IPS DF 6.9 (cell line): ENCODE measurements at regions not wholly inside any gene's neighbourhood (a gene's known extent, or its start where the extent isn't known, plus 50 kb on each side); places are given as distances from the start of the nearest gene placed in this dataset.
A peak's percentile ranks its signal among the peaks of the same experiment; 100 is the strongest.
"Not testable (repeated sequence)": the region's sequence is repeated elsewhere in the genome, so short reads cannot be mapped to it uniquely, and the experiment has no call there.

Source experiments
- DNase-seq: peaks from one replicate; pipeline ENCODE4 v3.0.0-alpha.2; 2013; ENCODE audit warnings: low read depth, low spot score
- H3K27ac ChIP-seq: one replicate; pipeline ENCODE4 v1.5.1; 2013; ENCODE audit warnings: low read length, control low read depth
- H3K27me3 ChIP-seq: 2 replicates; pipeline ENCODE4 v1.6.1; 2013; ENCODE audit warnings: mild to moderate bottlenecking, low read length; ENCODE audit not compliant: control insufficient read depth, insufficient read depth
- H3K36me3 ChIP-seq: 2 replicates; pipeline ENCODE4 v1.6.1; 2013; ENCODE audit warnings: low read length; ENCODE audit not compliant: control insufficient read depth, insufficient read depth
- H3K4me1 ChIP-seq: 2 replicates; pipeline ENCODE4 v1.6.1; 2013; ENCODE audit warnings: low read length; ENCODE audit not compliant: control insufficient read depth, insufficient read depth
- H3K4me3 ChIP-seq: 2 replicates; pipeline ENCODE4 v1.5.1; 2013; ENCODE audit warnings: mild to moderate bottlenecking, low read length
- H3K9me3 ChIP-seq: 2 replicates; pipeline ENCODE4 v1.6.1; 2013; ENCODE audit warnings: low read length, inconsistent platforms; ENCODE audit not compliant: control insufficient read depth, insufficient read depth
- WGBS: extraction: QIAGEN DNeasy Blood & Tissue Kit; methylation state at CpG from one replicate; pipeline ENCODE4 v1.1.7; 2013; ENCODE audit warnings: mixed read lengths, missing lambda C conversion rate; ENCODE audit not compliant: insufficient read length, insufficient coverage; 5-methylcytosine and 5-hydroxymethylcytosine counted together

DNA sequence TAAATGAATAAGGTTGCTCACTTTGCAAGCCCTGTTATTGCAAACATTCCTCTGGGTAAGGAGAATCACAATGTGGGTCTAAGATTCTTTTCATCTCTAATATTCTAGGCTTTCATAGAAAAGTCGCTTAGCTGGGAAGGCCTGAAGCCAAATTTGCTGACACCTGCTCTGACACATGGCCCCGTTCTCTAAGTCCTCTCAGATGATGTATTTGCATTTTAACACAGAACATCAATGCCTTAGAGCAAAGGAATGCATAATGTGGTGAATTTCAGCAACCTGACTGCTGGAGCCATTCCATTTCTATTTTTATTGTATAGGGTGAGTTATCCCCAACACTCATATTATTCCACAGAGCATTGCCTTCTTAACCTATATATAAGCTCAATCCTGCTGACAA lies 682.1 kb upstream of the NRP1 start:
- H3K9me3 ChIP-seq: no peaks in the 10 kb centered on the region
- no peak for DNase-seq
- H3K4me1 ChIP-seq: no peaks in the 10 kb centered on the region; the same call in 1 of the 2 replicates
- H3K27ac ChIP-seq: no peak overlapping the region
- no peak overlapping the region for H3K4me3 ChIP-seq
- WGBS: no CpG with 5 or more reads among the region's 2 CpGs
- no peaks in the 10 kb centered on the region for H3K27me3 ChIP-seq
- H3K36me3 ChIP-seq: no peaks in the 10 kb centered on the region

DNA sequence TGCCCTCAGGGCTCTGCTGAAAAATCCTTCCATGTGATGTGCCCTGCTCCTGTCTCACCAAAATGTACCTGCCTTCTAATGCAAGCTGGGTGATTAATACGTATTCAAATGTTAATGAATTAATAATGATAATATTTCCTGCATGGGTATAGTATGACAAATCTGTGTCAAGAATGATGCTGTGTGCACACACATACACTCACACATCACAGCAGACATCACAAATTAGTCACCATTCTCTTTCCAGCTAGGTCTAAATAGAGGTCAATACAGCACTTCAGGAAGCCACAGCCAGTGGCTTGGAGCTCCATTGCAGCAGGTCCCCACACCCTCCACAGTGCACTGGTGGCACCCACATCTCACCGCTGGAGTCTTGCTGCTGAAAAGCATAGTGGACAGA lies 681.2 kb upstream of the NRP1 start:
- no CpG with 5 or more reads among the region's 2 CpGs for WGBS
- no peaks in the 10 kb centered on the region for H3K36me3 ChIP-seq
- DNase-seq: no peak

DNA sequence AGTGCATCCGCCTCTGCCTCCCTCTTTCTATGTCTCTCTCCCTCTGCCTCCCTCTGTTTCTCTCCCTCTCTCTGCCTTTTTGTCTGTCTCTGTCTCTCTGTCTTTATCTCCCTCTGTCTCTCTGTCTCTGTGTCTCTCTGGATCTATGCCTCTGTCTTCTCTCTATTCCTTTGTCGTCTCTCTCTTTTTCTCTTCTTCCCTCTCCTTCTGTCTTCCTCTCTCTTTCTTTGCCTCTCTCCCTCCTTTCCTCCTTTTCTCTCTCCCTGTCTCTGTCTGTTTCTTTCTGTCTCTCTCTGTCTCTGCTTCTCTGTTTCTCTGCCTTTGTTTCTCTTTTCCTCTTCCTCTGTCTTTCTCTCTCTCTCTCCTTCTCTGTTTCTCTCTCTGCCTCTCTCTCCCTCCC lies 678.8 kb upstream of the NRP1 start:
- no peak overlapping the region for H3K27ac ChIP-seq
- no peaks in the 10 kb centered on the region for H3K36me3 ChIP-seq
- WGBS: no CpG with 5 or more reads among the region's 2 CpGs
- no peaks in the 10 kb centered on the region for H3K9me3 ChIP-seq
- no peaks in the 10 kb centered on the region; the same call in 1 of the 2 replicates for H3K4me1 ChIP-seq
- DNase-seq: no peak
- no peak overlapping the region for H3K4me3 ChIP-seq
- H3K27me3 ChIP-seq: no peaks in the 10 kb centered on the region

More for the DNA sequence above, 681.2 kb upstream of the NRP1 start:
- Histone ChIP-seq H3K27ac (no peak overlapping the region), H3K4me3 (no peak overlapping the region), H3K27me3 (no peaks in the 10 kb centered on the region), H3K4me1 (no peaks in the 10 kb centered on the region; the same call in 1 of the 2 replicates), H3K9me3 (no peaks in the 10 kb centered on the region)

GRCh38 chr10:34010891-34011290 lies 676.4 kb upstream of the NRP1 start:
- Histone ChIP-seq H3K4me3 (no peak overlapping the region), H3K9me3 (no peaks in the 10 kb centered on the region), H3K27me3 (no peaks in the 10 kb centered on the region), H3K36me3 (no peaks in the 10 kb centered on the region), H3K4me1 (no peaks in the 10 kb centered on the region; the same call in 1 of the 2 replicates), H3K27ac (no peak overlapping the region)
- WGBS: no CpG with 5 or more reads among the region's 2 CpGs
- DNase-seq: no peak

DNA sequence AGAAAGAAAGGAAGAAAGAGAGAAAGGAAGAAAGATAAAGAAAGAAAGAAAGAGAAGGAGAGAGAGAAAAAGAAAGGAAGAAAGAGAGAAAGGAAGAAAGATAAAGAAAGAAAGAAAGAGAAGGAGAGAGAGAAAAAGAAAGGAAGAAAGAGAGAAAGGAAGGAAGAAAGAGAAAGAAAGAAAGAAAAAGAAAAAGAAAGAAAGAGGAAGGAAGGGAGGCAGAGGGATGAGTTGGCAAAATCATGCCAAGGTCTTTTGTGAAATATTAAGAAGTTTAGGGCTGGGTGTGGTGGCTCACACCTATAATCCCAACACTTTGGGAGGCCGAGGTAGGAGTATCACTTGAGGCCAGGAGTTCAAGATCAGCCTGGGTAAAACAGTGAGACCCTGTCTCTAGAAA lies 675.8 kb upstream of the NRP1 start:
- H3K27ac ChIP-seq, DNase-seq, H3K36me3 ChIP-seq, H3K4me3 ChIP-seq, H3K4me1 ChIP-seq, H3K27me3 ChIP-seq, H3K9me3 ChIP-seq: not testable (repeated sequence)
- WGBS: no CpG with 5 or more reads among the region's 1 CpG

GRCh38 chr10:34008656-34009055 lies 674.2 kb upstream of the NRP1 start:
- Histone ChIP-seq H3K27ac (no peak overlapping the region), H3K9me3 (no peaks in the 10 kb centered on the region), H3K27me3 (no peaks in the 10 kb centered on the region), H3K4me1 (no peaks in the 10 kb centered on the region; the same call in 1 of the 2 replicates), H3K4me3 (no peak overlapping the region), H3K36me3 (no peaks in the 10 kb centered on the region)
- peak; percentile 72 for DNase-seq
- WGBS: no CpG with 5 or more reads among the region's 1 CpG

DNA sequence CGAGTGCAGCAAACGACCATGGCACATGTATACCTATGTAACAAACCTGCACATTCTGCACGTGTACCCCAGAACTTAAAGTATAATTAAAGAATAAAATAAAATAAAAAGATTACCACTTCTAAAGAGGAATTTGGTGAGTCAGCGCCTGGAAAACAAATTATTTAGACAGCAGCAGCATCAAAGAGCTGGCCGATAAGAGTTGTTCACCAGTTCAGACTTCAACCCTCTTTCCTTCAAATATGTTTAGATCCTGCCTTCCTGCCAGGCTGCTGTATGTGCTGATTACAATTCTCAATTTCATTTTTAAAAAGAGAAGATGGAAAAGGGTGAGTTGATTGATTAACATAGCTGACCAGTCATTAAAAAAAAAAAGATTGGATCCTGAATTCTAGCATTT lies 672.0 kb upstream of the NRP1 start:
- H3K4me3 ChIP-seq: no peak overlapping the region
- H3K27me3 ChIP-seq: no peaks in the 10 kb centered on the region
- no peaks in the 10 kb centered on the region for H3K36me3 ChIP-seq
- H3K27ac ChIP-seq: no peak overlapping the region
- H3K9me3 ChIP-seq: no peaks in the 10 kb centered on the region
- no peak for DNase-seq
- H3K4me1 ChIP-seq: no peaks in the 10 kb centered on the region; the same call in 1 of the 2 replicates
- WGBS: no CpG with 5 or more reads among the region's 5 CpGs

- no peaks in the 10 kb centered on the region for H3K9me3 ChIP-seq
- no peak overlapping the region for H3K4me3 ChIP-seq
- H3K27ac ChIP-seq: no peak overlapping the region
- no peaks in the 10 kb centered on the region for H3K36me3 ChIP-seq
- no CpG with 5 or more reads among the region's 7 CpGs for WGBS
- no peaks in the 10 kb centered on the region for H3K4me1 ChIP-seq
- DNase-seq: no peak
- no peaks in the 10 kb centered on the region for H3K27me3 ChIP-seq
Observed at GRCh38 chr10:34003561-34003960, 669.1 kb upstream of the NRP1 start.

DNA sequence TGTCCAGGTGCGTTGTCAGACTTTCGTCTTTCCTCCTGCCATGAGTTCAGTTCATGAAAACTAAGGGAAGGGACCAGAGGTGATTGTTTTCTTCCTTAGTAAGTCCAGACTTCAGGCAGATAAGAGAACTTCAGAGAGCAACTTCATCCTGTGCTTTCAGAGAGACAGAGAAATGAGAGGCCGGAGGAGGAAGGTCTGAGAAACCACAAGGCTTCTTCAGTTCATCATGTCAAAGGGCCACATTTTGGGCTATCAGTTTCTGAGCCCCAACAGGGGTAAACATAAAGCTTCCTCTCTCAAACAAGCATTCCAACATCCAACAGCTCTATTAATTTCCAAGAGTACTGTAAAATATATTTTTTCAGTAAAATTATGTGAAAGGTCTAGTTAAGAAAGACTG lies 668.4 kb upstream of the NRP1 start:
- Histone ChIP-seq H3K36me3 (no peaks in the 10 kb centered on the region), H3K4me1 (no peaks in the 10 kb centered on the region), H3K9me3 (no peaks in the 10 kb centered on the region), H3K27me3 (no peaks in the 10 kb centered on the region), H3K27ac (no peak overlapping the region), H3K4me3 (no peak overlapping the region)
- DNase-seq: no peak
- no CpG with 5 or more reads among the region's 3 CpGs for WGBS

DNA sequence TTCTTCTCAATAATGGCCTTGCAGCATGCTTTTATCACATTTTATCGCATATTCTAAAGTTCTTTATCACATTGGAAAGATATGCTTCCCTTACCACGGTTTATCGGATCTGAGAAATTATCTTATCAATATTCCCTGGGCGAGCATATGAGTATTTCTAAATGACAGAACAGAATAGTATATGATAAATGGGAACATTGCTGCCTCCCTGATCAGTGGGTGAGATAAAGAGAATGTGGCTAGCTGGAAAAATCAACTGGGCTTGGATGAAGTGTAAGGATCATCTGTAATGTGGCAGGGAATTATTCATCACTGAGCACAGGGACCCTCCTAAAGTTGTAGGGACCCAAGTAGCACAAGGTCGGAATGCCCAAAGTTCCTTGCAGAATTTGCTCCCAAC lies 667.4 kb upstream of the NRP1 start:
- Histone ChIP-seq H3K27me3 (no peaks in the 10 kb centered on the region), H3K36me3 (no peaks in the 10 kb centered on the region), H3K9me3 (no peaks in the 10 kb centered on the region), H3K4me3 (no peak overlapping the region), H3K27ac (no peak overlapping the region), H3K4me1 (no peaks in the 10 kb centered on the region)
- no CpG with 5 or more reads among the region's 5 CpGs for WGBS
- no peak for DNase-seq

DNA sequence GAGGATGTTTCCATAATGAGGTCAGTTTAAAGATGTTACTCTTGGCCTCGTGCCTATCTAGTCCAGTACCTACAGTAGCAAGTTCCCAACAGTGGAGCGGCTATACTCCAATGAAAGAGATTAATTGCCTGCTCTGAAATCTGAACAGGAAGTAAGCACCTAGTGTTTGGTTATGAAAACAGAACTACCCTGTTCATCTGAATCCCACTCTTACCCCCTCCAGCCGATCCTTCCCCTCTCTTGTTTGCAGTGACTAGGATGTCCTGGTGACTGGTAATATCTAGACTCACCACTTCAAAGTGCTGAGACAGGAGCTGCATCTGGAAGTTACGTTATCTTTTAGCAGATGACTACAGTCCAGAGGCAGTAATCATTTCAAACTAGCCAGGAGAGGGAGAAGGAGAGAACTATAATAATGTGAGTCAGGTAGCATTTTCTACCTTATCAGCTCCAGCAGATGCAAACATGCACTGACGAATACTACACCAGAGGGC lies 666.7 kb upstream of the NRP1 start:
- Histone ChIP-seq H3K9me3 (no peaks in the 10 kb centered on the region), H3K4me1 (no peaks in the 10 kb centered on the region), H3K36me3 (no peaks in the 10 kb centered on the region), H3K27ac (no peak overlapping the region), H3K27me3 (no peaks in the 10 kb centered on the region), H3K4me3 (no peak overlapping the region)
- WGBS: no CpG with 5 or more reads among the region's 5 CpGs
- no peak for DNase-seq
